ENCODE measurements at regions not wholly inside any gene's neighbourhood (a gene's known extent, or its start where the extent isn't known, plus 50 kb on each side); places are given as distances from the start of the nearest gene placed in this dataset.
"Not testable (repeated sequence)": the region's sequence is repeated elsewhere in the genome, so short reads cannot be mapped to it uniquely, and the experiment has no call there.

DNA sequence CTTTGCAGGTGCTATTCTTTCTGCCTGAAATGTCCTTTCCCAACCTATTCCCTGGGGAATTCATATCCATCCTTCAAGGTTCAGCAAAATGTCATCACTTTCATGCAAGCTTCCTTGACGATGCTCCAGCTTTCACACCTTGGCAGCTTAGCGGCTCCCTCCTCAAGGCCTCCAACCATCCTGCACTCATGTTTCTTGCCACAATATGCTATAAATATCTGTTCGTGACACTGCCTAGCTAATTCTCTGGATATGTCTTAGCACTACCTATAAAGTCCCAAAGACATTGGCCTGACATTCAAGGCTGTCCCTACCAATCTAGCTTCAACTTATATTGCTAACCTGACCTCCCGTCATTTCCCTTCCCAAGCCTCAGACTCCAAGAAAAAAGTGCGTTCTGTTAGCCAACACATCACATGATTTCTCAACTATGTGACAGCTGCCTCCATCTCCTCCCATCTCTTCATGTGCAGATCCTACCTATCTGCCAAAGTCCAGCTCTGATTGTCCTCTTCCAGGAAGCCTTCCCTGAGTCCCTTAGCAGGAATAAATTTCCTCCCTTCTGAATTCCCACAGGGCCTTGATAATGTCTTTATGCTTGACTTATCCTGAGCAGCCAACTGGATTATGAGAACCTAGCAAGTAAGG is 359.9 kb upstream of the F9 start:
- DNase-seq = no peak
- no peak overlapping the region for H3K27ac ChIP-seq
- ATAC-seq = peak; percentile 49 to 79
- no peaks in the 10 kb centered on the region for H3K36me3 ChIP-seq
- TF ChIP-seq, protein P1, sequence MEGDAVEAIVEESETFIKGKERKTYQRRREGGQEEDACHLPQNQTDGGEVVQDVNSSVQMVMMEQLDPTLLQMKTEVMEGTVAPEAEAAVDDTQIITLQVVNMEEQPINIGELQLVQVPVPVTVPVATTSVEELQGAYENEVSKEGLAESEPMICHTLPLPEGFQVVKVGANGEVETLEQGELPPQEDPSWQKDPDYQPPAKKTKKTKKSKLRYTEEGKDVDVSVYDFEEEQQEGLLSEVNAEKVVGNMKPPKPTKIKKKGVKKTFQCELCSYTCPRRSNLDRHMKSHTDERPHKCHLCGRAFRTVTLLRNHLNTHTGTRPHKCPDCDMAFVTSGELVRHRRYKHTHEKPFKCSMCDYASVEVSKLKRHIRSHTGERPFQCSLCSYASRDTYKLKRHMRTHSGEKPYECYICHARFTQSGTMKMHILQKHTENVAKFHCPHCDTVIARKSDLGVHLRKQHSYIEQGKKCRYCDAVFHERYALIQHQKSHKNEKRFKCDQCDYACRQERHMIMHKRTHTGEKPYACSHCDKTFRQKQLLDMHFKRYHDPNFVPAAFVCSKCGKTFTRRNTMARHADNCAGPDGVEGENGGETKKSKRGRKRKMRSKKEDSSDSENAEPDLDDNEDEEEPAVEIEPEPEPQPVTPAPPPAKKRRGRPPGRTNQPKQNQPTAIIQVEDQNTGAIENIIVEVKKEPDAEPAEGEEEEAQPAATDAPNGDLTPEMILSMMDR (IDR thresholded peaks at IDR 0.05 in 4 of 5, conservative IDR thresholded peaks at IDR 0.05 in 1 of 5) = no peak
- TF ChIP-seq POLR2A (IDR thresholded peaks at IDR 0.05) = no peak
- peaks cover 0 to 5% of the 10 kb centered on the region in 2 donors for H3K4me1 ChIP-seq
- no peaks in the 10 kb centered on the region for H3K9me3 ChIP-seq
- in situ Hi-C loops (cut with MboI; ENCODE audit: low sequenced_read_pairs in 4 of 4) = no loop called here
- H3K4me3 ChIP-seq = no peak overlapping the region
- no peaks in the 10 kb centered on the region for H3K27me3 ChIP-seq
- intact Hi-C loops (cut with DNase I; ENCODE audit: low total_unique reads) = no loop called here

DNA sequence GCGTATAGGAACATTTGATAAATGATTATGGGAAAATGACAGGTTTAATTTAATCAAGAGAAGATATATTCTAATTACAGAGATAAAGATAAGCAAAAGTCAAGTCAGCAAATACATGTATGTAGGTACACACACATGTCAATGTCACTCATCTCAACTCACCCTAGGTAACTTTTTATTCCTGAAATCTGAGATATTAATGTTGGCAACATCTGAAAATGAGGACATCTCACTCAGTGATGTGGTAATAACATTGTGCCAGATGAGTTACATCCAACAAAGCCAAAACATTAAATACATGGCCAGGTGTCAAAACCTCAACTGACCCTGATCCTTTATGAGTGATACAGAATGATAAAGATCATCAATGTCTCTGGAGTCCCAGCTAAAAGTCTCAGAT is 363.3 kb upstream of the F9 start:
- Histone ChIP-seq H3K27ac (no peak overlapping the region), H3K9me3 (no peaks in the 10 kb centered on the region), H3K36me3 (no peaks in the 10 kb centered on the region), H3K27me3 (no peaks in the 10 kb centered on the region), H3K4me1 (peaks cover 0 to 2% of the 10 kb centered on the region in 2 donors), H3K4me3 (no peak overlapping the region)
- DNase-seq (no peak), ATAC-seq (peak in 1 of 2 donors; percentile 87)
- in situ Hi-C loops (cut with MboI; ENCODE audit: low sequenced_read_pairs in 4 of 4) (no loop called here), intact Hi-C loops (cut with DNase I; ENCODE audit: low total_unique reads) (no loop called here)
- no peak for TF ChIP-seq POLR2A (IDR thresholded peaks at IDR 0.05)
- TF ChIP-seq, protein P1 (IDR thresholded peaks at IDR 0.05 in 4 of 5, conservative IDR thresholded peaks at IDR 0.05 in 1 of 5) = no peak

DNA sequence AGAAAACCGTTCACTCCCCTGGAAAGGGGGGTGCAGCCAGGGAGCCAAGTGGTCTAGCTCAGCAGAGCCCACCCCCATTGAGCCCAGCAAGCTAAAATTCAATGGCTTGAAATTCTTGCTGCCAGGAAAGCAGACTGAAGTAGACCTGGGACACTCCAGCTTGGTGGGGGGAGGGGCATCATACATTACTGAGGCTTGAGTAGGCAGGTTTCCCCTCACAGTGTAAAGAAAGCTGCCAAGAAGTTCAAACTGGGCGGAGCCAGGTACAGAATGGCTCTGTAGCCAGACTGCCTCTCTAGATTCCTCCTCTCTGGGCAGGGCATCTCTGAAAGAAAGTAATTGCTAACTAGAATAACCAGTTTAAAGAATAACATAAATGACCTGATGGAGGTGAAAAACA is 372.3 kb upstream of the F9 start:
- intact Hi-C loops (cut with DNase I; ENCODE audit: low total_unique reads) (no loop called here), in situ Hi-C loops (cut with MboI; ENCODE audit: low sequenced_read_pairs in 4 of 4) (no loop called here)
- Histone ChIP-seq H3K36me3 (no peaks in the 10 kb centered on the region), H3K4me3 (no peak overlapping the region), H3K9me3 (no peaks in the 10 kb centered on the region), H3K4me1 (no peaks in the 10 kb centered on the region), H3K27me3 (no peaks in the 10 kb centered on the region), H3K27ac (no peak overlapping the region)
- TF ChIP-seq, protein P1 (IDR thresholded peaks at IDR 0.05 in 4 of 5, conservative IDR thresholded peaks at IDR 0.05 in 1 of 5) = no peak
- TF ChIP-seq POLR2A (IDR thresholded peaks at IDR 0.05) = no peak
- DNase-seq = no peak
- ATAC-seq = no peak

DNA sequence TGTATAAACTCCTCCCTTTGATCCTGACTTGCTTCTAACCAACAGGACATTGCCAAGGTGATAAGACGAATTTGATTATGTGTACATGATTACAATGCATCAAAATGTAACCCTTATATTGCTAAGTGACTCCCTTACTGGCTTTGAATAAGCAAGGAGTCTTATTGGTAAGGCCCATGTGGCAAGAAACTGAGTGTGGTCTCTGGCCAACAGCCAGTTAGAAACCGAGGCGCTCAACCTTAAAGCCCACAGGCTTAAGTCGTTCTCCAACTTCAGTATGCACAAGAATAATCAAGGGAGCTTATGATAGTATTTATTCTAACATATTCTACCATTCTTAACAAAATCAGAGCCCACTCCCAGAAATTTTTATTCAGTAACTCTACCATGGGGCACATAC is 374.2 kb upstream of the F9 start:
- H3K27ac ChIP-seq = no peak overlapping the region
- DNase-seq = no peak
- TF ChIP-seq, protein P1 (IDR thresholded peaks at IDR 0.05 in 4 of 5, conservative IDR thresholded peaks at IDR 0.05 in 1 of 5) = no peak
- no peak for TF ChIP-seq POLR2A (IDR thresholded peaks at IDR 0.05)
- no peak overlapping the region for H3K4me3 ChIP-seq
- H3K27me3 ChIP-seq = no peaks in the 10 kb centered on the region
- in situ Hi-C loops (cut with MboI; ENCODE audit: low sequenced_read_pairs in 4 of 4) (no loop called here), intact Hi-C loops (cut with DNase I; ENCODE audit: low total_unique reads) (no loop called here)
- H3K36me3 ChIP-seq = no peaks in the 10 kb centered on the region
- no peaks in the 10 kb centered on the region for H3K4me1 ChIP-seq
- H3K9me3 ChIP-seq = no peaks in the 10 kb centered on the region
- no peak for ATAC-seq

DNA sequence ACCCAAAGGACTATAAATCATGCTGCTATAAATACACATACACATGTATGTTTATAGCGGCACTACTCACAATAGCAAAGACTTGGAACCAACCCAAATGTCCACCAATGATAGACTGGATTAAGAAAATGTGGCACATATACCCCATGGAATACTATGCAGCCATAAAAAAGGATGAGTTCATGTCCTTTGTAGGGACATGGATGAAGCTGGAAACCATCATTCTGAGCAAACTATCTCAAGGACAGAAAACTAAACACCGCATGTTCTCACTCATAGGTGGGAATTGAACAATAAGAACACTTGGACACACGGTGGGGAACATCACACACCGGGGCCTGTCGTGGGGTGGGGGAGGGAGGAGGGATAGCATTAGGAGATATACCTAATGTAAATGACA is 383.9 kb upstream of the F9 start:
- ATAC-seq; H3K9me3 ChIP-seq; H3K4me3 ChIP-seq; H3K27me3 ChIP-seq; H3K27ac ChIP-seq; H3K36me3 ChIP-seq; H3K4me1 ChIP-seq; intact Hi-C loops (cut with DNase I; ENCODE audit: low total_unique reads); DNase-seq: not testable (repeated sequence)
- in situ Hi-C loops (cut with MboI; ENCODE audit: low sequenced_read_pairs in 4 of 4) = loop anchor here in 1 of 4 donors (25.0 kb wide), 1 partner anchor 416 kb away; no protein-coding TSS in a partner anchor
